ENCODE measurements at regions not wholly inside any gene's neighbourhood (a gene's known extent, or its start where the extent isn't known, plus 50 kb on each side); places are given as distances from the start of the nearest gene placed in this dataset.

DNA sequence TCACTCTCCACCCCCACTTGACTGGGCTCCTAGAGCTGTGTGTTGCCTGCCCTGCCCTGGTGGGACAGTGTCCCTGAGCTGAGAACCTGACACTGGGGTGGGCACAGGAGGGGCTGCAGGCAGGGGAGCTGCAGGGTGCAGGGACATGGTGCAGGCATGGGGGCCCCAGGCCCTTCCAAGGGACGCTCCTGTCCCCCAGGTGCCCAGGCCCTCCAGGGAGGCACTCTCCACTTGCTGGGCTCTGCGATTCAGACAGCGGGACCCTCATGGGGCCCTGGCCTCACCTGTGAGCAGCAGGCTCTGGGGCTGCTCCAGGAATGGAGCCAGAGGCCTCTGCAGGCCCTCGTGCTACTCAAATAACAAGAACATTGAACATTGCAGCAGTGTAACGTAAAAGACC lies 89.4 kb downstream of the BARX1 start:
- TF ChIP-seq, protein P1, sequence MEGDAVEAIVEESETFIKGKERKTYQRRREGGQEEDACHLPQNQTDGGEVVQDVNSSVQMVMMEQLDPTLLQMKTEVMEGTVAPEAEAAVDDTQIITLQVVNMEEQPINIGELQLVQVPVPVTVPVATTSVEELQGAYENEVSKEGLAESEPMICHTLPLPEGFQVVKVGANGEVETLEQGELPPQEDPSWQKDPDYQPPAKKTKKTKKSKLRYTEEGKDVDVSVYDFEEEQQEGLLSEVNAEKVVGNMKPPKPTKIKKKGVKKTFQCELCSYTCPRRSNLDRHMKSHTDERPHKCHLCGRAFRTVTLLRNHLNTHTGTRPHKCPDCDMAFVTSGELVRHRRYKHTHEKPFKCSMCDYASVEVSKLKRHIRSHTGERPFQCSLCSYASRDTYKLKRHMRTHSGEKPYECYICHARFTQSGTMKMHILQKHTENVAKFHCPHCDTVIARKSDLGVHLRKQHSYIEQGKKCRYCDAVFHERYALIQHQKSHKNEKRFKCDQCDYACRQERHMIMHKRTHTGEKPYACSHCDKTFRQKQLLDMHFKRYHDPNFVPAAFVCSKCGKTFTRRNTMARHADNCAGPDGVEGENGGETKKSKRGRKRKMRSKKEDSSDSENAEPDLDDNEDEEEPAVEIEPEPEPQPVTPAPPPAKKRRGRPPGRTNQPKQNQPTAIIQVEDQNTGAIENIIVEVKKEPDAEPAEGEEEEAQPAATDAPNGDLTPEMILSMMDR (conservative IDR thresholded peaks at IDR 0.05) = no peak
- TF ChIP-seq ZFX (IDR thresholded peaks at IDR 0.05) = no peak

Data from C4-2B (cell line).